ENCODE measurements at regions not wholly inside any gene's neighbourhood (a gene's known extent, or its start where the extent isn't known, plus 50 kb on each side); places are given as distances from the start of the nearest gene placed in this dataset.

- TF ChIP-seq CTCF (conservative IDR thresholded peaks at IDR 0.05) (no peak), EZH2 (IDR thresholded peaks at IDR 0.05; ENCODE audit: low read depth) (no peak)
Observed at GRCh38 chr7:142348921-142349405, 91.1 kb upstream of the PRSS58 start.

All from PC-9 (cell line).